Transverse colon (tissue), 3 donors: ENCODE measurements at regions not wholly inside any gene's neighbourhood (a gene's known extent, or its start where the extent isn't known, plus 50 kb on each side); places are given as distances from the start of the nearest gene placed in this dataset.

Experiments used
- POLR2A ChIP-seq: fragments of 450-650 bp; IDR thresholded peaks from one replicate; pipeline ENCODE4 v1.6.1; 2016; ENCODE audit warnings: antibody characterized with exemption, mild to moderate bottlenecking, moderate library complexity
- TF ChIP-seq, protein P1 (sequence below), 5 experiments: fragments of 200-600 bp in 3 of 5; fragments of 450-650 bp in 2 of 5; sonication (generic) in 3 of 5; IDR thresholded peaks; 1 replicate in 2 of 5; 2 replicates in 3 of 5; pipeline ENCODE4 v1.5.1; 2016 to 2017; ENCODE audit warnings: antibody characterized with exemption in 5 of 5, inconsistent platforms in 3 of 5, mild to moderate bottlenecking in 2 of 5, moderate library complexity in 1 of 5

DNA sequence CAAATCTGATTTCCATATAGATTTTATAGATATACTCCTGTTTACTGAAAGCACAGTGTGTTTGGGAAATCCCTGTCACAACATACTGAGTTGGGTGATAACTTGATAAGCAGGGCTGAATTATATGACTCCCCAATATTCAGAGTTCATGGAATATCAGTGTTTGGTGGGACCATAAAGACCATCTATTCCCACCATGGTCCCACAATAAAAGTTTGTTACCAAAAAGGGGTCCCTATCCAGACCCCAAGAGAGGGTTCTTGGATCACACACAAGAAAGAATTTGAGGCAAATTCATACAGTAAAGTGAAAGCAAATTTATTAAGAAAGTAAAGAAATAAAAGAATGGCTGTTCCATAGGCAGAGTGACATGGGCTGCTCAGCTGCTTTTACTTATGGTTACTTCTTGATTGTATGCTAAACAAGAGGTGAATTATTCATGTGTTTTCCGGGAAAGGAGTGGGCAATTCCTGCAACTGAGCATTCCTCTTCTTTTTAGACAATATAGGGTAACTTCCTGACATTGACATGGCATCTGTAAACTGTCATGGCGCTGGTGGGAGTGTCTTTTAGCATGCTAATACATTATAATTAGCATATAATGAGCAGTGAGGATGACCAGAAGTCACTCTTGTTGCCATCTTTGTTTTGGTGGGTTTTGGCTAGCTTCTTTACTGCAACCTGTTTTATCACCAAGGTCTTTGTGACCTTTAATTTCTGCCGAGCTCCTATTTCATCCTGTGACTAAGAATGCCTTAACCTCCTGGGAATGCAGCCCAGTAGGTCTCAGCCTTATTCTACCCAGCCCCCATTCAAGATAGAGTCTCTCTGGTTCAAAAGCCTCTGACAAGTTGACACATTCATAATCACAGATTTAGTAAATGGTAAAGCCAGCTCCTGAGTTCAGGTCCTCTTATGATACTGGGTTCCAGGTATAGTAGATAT lies 240.6 kb upstream of the PDGFD start:
- no peak for TF ChIP-seq POLR2A
- TF ChIP-seq, protein P1, sequence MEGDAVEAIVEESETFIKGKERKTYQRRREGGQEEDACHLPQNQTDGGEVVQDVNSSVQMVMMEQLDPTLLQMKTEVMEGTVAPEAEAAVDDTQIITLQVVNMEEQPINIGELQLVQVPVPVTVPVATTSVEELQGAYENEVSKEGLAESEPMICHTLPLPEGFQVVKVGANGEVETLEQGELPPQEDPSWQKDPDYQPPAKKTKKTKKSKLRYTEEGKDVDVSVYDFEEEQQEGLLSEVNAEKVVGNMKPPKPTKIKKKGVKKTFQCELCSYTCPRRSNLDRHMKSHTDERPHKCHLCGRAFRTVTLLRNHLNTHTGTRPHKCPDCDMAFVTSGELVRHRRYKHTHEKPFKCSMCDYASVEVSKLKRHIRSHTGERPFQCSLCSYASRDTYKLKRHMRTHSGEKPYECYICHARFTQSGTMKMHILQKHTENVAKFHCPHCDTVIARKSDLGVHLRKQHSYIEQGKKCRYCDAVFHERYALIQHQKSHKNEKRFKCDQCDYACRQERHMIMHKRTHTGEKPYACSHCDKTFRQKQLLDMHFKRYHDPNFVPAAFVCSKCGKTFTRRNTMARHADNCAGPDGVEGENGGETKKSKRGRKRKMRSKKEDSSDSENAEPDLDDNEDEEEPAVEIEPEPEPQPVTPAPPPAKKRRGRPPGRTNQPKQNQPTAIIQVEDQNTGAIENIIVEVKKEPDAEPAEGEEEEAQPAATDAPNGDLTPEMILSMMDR (IDR thresholded peaks at IDR 0.05) = no peak
